Mesenchymal stem cell (in vitro differentiated cells and primary cell): ENCODE measurements at regions not wholly inside any gene's neighbourhood (a gene's known extent, or its start where the extent isn't known, plus 50 kb on each side); places are given as distances from the start of the nearest gene placed in this dataset.
"Not testable (repeated sequence)": the region's sequence is repeated elsewhere in the genome, so short reads cannot be mapped to it uniquely, and the experiment has no call there.

Experiments
- DNase-seq: peaks from one replicate; pipeline ENCODE4 v3.0.0-alpha.2; 2013
- H2AFZ ChIP-seq: one replicate; pipeline ENCODE4 v1.6.1; 2013; ENCODE audit warnings: low read depth, mild to moderate bottlenecking, control low read depth, inconsistent platforms, low read length, moderate library complexity
- H2AK5ac ChIP-seq: 2 replicates; pipeline ENCODE4 v1.6.1; 2013; ENCODE audit warnings: low read length, moderate library complexity, mild to moderate bottlenecking, inconsistent platforms; ENCODE audit not compliant: severe bottlenecking
- H2BK120ac ChIP-seq: one replicate; pipeline ENCODE4 v1.6.1; 2013; ENCODE audit warnings: low read depth, mild to moderate bottlenecking, inconsistent platforms, low read length, moderate library complexity
- H2BK12ac ChIP-seq, 2 experiments: one replicate each; pipeline ENCODE4 v1.6.1; 2013; ENCODE audit warnings: inconsistent platforms in 2 of 2, low read length in 2 of 2, mild to moderate bottlenecking in 2 of 2, moderate library complexity in 2 of 2, control low read depth in 1 of 2
- H2BK15ac ChIP-seq: one replicate; pipeline ENCODE4 v1.6.1; 2013; ENCODE audit warnings: mild to moderate bottlenecking, low read depth, inconsistent platforms; ENCODE audit not compliant: poor library complexity, severe bottlenecking
- H2BK5ac ChIP-seq: 2 replicates; pipeline ENCODE4 v1.6.1; 2013; ENCODE audit warnings: low read depth, mild to moderate bottlenecking, low read length, control low read depth, inconsistent platforms; ENCODE audit not compliant: poor library complexity, severe bottlenecking
- H3K14ac ChIP-seq, 2 experiments: one replicate each; pipeline ENCODE4 v1.6.1; 2013; ENCODE audit warnings: inconsistent platforms in 2 of 2, low read length in 2 of 2, control low read depth in 1 of 2, mild to moderate bottlenecking in 1 of 2, moderate library complexity in 1 of 2
- H3K18ac ChIP-seq, 2 experiments: one replicate each; pipeline ENCODE4 v1.6.1; 2013; ENCODE audit warnings: inconsistent platforms in 2 of 2, low read length in 2 of 2, control low read depth in 1 of 2, low read depth in 1 of 2, mild to moderate bottlenecking in 1 of 2
- H3K23ac ChIP-seq, 2 experiments: one replicate each; pipeline ENCODE4 v1.6.1; 2013; ENCODE audit warnings: inconsistent platforms in 2 of 2, low read length in 2 of 2, mild to moderate bottlenecking in 2 of 2, moderate library complexity in 2 of 2, control low read depth in 1 of 2
- H3K27ac ChIP-seq: 2 replicates; pipeline ENCODE4 v1.5.1; 2013; ENCODE audit warnings: mild to moderate bottlenecking, moderate library complexity, low read length, control low read depth, inconsistent platforms; ENCODE audit not compliant: poor library complexity, severe bottlenecking
- H3K27me3 ChIP-seq, 2 experiments: 2 replicates each; pipeline versions ENCODE4 v1.6.1 to v1.7.0; 2013; ENCODE audit warnings: low read length in 2 of 2, mild to moderate bottlenecking in 2 of 2, moderate library complexity in 2 of 2, control low read depth in 1 of 2, inconsistent platforms in 1 of 2; ENCODE audit not compliant: control insufficient read depth in 1 of 2, insufficient read depth in 1 of 2
- H3K36me3 ChIP-seq, 2 experiments: 2 replicates each; pipeline versions ENCODE4 v1.6.1 to v1.7.0; 2013; ENCODE audit warnings: low read length in 2 of 2, control low read depth in 1 of 2, inconsistent platforms in 1 of 2, low read depth in 1 of 2, mild to moderate bottlenecking in 1 of 2; ENCODE audit not compliant: insufficient read depth in 2 of 2, control insufficient read depth in 1 of 2
- H3K4ac ChIP-seq, 2 experiments: one replicate each; pipeline ENCODE4 v1.6.1; 2013; ENCODE audit warnings: inconsistent platforms in 2 of 2, low read length in 2 of 2, mild to moderate bottlenecking in 2 of 2, moderate library complexity in 2 of 2, control low read depth in 1 of 2, low read depth in 1 of 2
- H3K4me1 ChIP-seq: 2 replicates; pipeline ENCODE4 v1.6.1; 2013; ENCODE audit warnings: low read depth, low read length, control low read depth; ENCODE audit not compliant: control insufficient read depth, insufficient read depth
- H3K4me2 ChIP-seq: 2 replicates; pipeline ENCODE4 v1.6.1; 2013; ENCODE audit warnings: low read length, mild to moderate bottlenecking, inconsistent platforms; ENCODE audit not compliant: poor library complexity, severe bottlenecking
- H3K4me3 ChIP-seq, 2 experiments: 2 replicates each; pipeline versions ENCODE4 v1.5.1 to v1.7.0; 2013; ENCODE audit warnings: low read length in 2 of 2, mild to moderate bottlenecking in 2 of 2, control low read depth in 1 of 2, low read depth in 1 of 2; ENCODE audit not compliant: insufficient read depth in 1 of 2
- H3K79me1 ChIP-seq: replicated peaks from 2 replicates; pipeline ENCODE4 v1.6.1; 2013; ENCODE audit warnings: mild to moderate bottlenecking, control low read depth, low read length, inconsistent platforms; ENCODE audit not compliant: poor library complexity, severe bottlenecking
- H3K9ac ChIP-seq: 2 replicates; pipeline ENCODE4 v1.7.0; 2013; ENCODE audit warnings: mild to moderate bottlenecking, low read length, moderate library complexity
- H3K9me3 ChIP-seq: 2 replicates; pipeline ENCODE4 v1.7.0; 2013; ENCODE audit warnings: mild to moderate bottlenecking, low read length; ENCODE audit not compliant: control insufficient read depth
- H4K8ac ChIP-seq: one replicate; pipeline ENCODE4 v1.6.1; 2013; ENCODE audit warnings: inconsistent platforms, mild to moderate bottlenecking, low read length, moderate library complexity
- H4K91ac ChIP-seq: one replicate; pipeline ENCODE4 v1.6.1; 2013; ENCODE audit warnings: mild to moderate bottlenecking, low read length, inconsistent platforms
- WGBS: methylation state at CpG from one replicate; pipeline ENCODE4 v1.1.7; 2013; ENCODE audit warnings: mixed read lengths; 5-methylcytosine and 5-hydroxymethylcytosine counted together

GRCh38 chr3:26233374-26233773, 389.2 kb upstream of the LRRC3B start:
- Histone ChIP-seq H3K27ac (no peak overlapping the region), H3K9me3 (peaks cover 16% of the 10 kb centered on the region), H3K23ac (no peak overlapping the region), H2AK5ac (no peak overlapping the region), H3K14ac (no peak overlapping the region), H3K4me3 (no peak overlapping the region), H2AFZ (no peak overlapping the region), H4K91ac (no peak overlapping the region), H3K4ac (no peak overlapping the region), H2BK12ac (no peak overlapping the region), H3K36me3 (no peaks in the 10 kb centered on the region), H3K18ac (no peak overlapping the region), H2BK120ac (no peak overlapping the region), H3K4me1 (no peaks in the 10 kb centered on the region), H3K27me3 (no peaks in the 10 kb centered on the region), H2BK5ac (no peak overlapping the region), H3K9ac (no peak overlapping the region), H2BK15ac (no peak overlapping the region), H4K8ac (no peak overlapping the region), H3K4me2 (no peak overlapping the region), H3K79me1 (no peaks in the 10 kb centered on the region)
- DNase-seq, result no peak
- WGBS, result 84% methylated on average over 3 of the region's 4 CpGs

DNA sequence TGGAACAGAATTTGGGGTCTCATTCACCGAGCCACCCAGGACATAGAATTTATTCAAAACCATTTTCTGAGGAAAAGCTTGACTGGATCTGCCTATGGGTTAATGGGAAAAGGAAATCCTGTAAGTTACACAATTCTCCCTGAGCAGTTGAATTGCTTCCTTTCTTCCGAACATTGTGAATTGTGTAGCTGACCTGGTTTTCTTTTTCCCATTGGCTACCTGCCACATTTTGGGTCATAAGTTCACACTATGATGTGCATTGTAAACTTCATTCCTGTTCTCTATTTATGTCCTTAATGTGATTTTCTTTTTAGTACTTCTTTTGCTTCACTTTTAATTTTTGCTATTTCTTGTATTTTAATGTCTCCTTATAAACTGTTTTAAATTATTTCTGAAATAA, 386.0 kb upstream of the LRRC3B start:
- H2BK5ac ChIP-seq, result no peak overlapping the region
- H3K27ac ChIP-seq, result no peak overlapping the region
- no peaks in the 10 kb centered on the region for H3K4me1 ChIP-seq
- H3K27me3 ChIP-seq, result no peaks in the 10 kb centered on the region
- no peak overlapping the region for H3K18ac ChIP-seq
- H3K23ac ChIP-seq, result no peak overlapping the region
- H3K4me3 ChIP-seq, result no peak overlapping the region
- peaks cover 10% of the 10 kb centered on the region for H3K9me3 ChIP-seq
- H2AFZ ChIP-seq, result no peak overlapping the region
- H3K36me3 ChIP-seq, result no peaks in the 10 kb centered on the region
- no peak overlapping the region for H2BK15ac ChIP-seq
- H2AK5ac ChIP-seq, result no peak overlapping the region
- no peak for DNase-seq
- H4K91ac ChIP-seq, result no peak overlapping the region
- H3K79me1 ChIP-seq, result no peaks in the 10 kb centered on the region
- H2BK12ac ChIP-seq, result no peak overlapping the region
- H4K8ac ChIP-seq, result no peak overlapping the region
- no peak overlapping the region for H3K9ac ChIP-seq
- no peak overlapping the region for H3K4ac ChIP-seq
- no peak overlapping the region for H3K14ac ChIP-seq
- H2BK120ac ChIP-seq, result no peak overlapping the region
- WGBS, result 56% methylated on average over 1 of the region's 2 CpGs
- H3K4me2 ChIP-seq, result no peak overlapping the region

DNA sequence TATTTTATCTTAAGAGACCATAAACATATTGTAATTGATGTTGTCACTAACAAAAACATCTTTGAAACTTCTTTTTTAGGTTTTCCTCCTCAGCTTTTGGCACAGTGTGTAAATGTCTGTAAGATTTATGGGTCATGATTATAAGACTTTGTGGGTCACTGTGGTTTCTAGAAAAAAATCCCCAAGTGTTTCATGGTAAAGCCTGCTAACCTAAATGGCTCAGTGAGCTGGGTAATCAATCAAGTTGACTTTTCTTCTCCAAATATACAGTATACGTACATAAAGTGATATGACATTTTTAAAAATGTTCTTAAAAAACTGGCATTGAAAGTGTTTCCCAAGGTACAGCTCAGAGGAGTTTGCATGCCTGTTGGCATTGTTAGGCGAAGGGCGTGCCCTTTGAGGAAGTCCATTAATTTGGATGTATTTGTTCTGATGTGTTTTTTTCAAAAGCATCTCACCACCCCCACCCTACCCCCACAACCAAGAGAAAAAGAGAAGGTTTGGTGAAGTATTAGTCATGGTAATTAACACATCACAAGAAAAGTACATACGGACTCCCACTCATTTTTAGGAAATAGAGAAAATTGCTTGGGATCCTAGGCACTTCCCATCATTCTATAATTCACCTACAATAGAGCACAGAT, 385.4 kb upstream of the LRRC3B start:
- no peak overlapping the region for H3K14ac ChIP-seq
- no peak overlapping the region for H3K9ac ChIP-seq
- no peak overlapping the region for H2AK5ac ChIP-seq
- no peaks in the 10 kb centered on the region for H3K4me1 ChIP-seq
- no peak overlapping the region for H2BK15ac ChIP-seq
- H3K27ac ChIP-seq, result no peak overlapping the region
- H3K23ac ChIP-seq, result no peak overlapping the region
- no peaks in the 10 kb centered on the region for H3K36me3 ChIP-seq
- no peaks in the 10 kb centered on the region for H3K79me1 ChIP-seq
- H3K4ac ChIP-seq, result no peak overlapping the region
- WGBS, result no CpG with 5 or more reads among the region's 4 CpGs
- no peak overlapping the region for H3K18ac ChIP-seq
- no peak overlapping the region for H4K8ac ChIP-seq
- H2AFZ ChIP-seq, result no peak overlapping the region
- H2BK5ac ChIP-seq, result no peak overlapping the region
- no peak overlapping the region for H2BK120ac ChIP-seq
- no peak overlapping the region for H4K91ac ChIP-seq
- peaks cover 10% of the 10 kb centered on the region for H3K9me3 ChIP-seq
- DNase-seq, result no peak
- no peak overlapping the region for H3K4me3 ChIP-seq
- H2BK12ac ChIP-seq, result no peak overlapping the region
- no peaks in the 10 kb centered on the region for H3K27me3 ChIP-seq
- H3K4me2 ChIP-seq, result no peak overlapping the region

DNA sequence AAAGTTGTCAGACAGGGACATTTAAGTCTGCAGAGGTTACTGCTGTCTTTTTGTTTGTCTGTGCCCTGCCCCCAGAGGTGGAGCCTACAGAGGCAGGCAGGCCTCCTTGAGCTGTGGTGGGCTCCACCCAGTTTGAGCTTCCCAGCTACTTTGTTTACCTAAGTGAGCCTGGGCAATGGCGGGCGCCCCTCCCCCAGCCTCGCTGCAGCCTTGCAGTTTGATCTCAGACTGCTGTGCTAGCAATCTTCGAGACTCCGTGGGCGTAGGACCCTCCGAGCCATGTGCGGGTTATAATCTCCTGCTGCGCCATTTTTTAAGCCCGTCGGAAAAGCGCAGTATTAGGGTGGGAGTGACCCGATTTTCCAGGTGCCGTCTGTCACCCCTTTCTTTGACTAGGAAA, 378.0 kb upstream of the LRRC3B start:
- not testable (repeated sequence) for H4K8ac ChIP-seq, H3K27ac ChIP-seq, DNase-seq, H3K23ac ChIP-seq, H3K4me2 ChIP-seq, H2BK12ac ChIP-seq, H2AK5ac ChIP-seq, H4K91ac ChIP-seq, H3K36me3 ChIP-seq, H3K27me3 ChIP-seq, H3K9ac ChIP-seq, H2BK15ac ChIP-seq, H2AFZ ChIP-seq, H3K14ac ChIP-seq, H2BK5ac ChIP-seq, H3K4ac ChIP-seq, H3K18ac ChIP-seq, H3K4me3 ChIP-seq, H3K4me1 ChIP-seq, H2BK120ac ChIP-seq, H3K79me1 ChIP-seq
- peaks cover 12% of the 10 kb centered on the region for H3K9me3 ChIP-seq
- 89% methylated on average over 14 of the region's 14 CpGs for WGBS
